T-helper 9 cell (primary cell): ENCODE measurements at regions not wholly inside any gene's neighbourhood (a gene's known extent, or its start where the extent isn't known, plus 50 kb on each side); places are given as distances from the start of the nearest gene placed in this dataset.
"Not testable (repeated sequence)": the region's sequence is repeated elsewhere in the genome, so short reads cannot be mapped to it uniquely, and the experiment has no call there.

ENCODE experiments used
- DNase-seq: peaks from one replicate; pipeline ENCODE4 v3.0.0-alpha.2; 2020

DNA sequence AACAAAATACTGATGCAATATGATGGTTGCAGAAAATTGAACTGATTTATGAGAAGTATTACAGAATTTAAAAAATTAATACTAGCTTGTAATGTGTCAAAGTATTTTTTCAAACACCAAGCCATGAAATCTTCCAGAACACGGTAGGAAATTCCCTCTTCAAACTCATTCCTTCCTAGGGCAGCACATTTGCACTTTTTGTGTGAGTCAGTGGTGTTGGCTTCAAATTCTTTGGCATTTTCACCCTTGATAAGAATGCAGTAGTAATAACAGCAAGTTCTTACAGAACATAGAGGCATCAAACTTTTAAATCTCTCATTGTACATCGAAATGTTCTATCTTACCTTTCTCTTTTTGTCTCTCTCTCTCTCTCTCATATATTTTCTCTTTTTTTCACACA is 191.8 kb downstream of the CGGBP1 start:
- DNase-seq = no peak

GRCh38 chr3:87856126-87856525 is 202.7 kb downstream of the CGGBP1 start:
- DNase-seq = no peak

- DNase-seq = no peak
Measured at GRCh38 chr3:87855616-87856015, 203.2 kb downstream of the CGGBP1 start.

GRCh38 chr3:87855211-87855610 is 203.6 kb downstream of the CGGBP1 start:
- no peak for DNase-seq

DNA sequence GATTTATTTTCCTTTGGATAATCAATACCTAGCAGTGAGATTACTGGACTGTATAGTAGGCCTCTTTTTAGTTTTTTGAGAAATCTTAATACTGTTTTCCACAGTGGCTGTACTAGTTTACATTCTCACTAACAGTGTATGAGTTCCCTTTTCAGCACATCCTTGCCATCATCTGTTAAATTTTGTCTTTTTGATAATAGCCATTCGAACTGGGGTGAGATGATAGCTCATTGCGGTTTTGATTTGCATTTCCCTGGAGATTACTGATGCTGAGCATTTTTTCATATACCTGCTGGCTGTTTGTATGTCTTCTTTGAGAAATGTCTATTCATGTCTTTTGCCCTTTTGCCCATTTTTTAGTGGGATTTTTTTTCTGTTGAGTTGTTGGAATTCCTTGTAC is 210.8 kb downstream of the CGGBP1 start:
- DNase-seq = no peak

- DNase-seq = no peak
Measured at GRCh38 chr3:87837076-87837475, 221.7 kb downstream of the CGGBP1 start.

- DNase-seq = no peak
Measured at GRCh38 chr3:87836026-87836425, 222.8 kb downstream of the CGGBP1 start.

GRCh38 chr3:87835236-87835635 is 223.6 kb downstream of the CGGBP1 start:
- DNase-seq = no peak

- no peak for DNase-seq
Measured at GRCh38 chr3:87834327-87834726, 224.5 kb downstream of the CGGBP1 start.

DNA sequence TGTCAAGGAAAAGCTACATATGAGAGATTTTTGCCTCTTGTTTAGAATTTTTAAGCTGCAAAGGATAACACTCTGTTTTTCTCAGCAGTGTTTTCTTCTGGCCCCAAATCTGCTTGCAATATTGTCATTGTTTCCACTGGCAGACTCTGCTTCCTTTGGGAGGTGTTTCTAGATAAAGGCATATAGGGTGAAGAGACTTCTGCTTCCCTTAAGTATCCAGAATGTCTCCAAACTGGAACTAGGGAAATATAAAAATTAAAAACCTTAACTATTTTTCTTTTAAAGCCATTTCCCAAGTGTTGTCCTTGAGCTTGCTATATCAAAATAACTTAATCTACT is 225.8 kb downstream of the CGGBP1 start:
- DNase-seq = no peak

DNA sequence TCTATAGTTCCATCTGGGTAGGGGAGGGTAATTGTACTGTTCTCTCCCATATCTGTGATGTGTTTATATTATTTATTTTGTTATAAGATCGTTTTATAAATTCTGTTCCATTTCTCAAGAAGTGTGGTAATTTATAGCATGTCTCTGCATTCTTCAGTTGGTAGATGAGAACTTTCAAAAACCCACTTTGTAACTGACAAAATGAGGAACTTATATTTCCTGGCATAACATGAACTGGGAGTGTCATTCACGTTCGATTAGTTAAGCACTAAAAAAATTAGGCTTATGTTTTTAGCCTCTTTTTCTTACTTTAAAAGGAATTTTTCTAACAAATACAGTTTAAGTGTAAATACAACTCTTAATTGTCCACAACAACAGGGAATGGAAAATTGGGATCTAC is 230.8 kb downstream of the CGGBP1 start:
- DNase-seq = no peak

DNA sequence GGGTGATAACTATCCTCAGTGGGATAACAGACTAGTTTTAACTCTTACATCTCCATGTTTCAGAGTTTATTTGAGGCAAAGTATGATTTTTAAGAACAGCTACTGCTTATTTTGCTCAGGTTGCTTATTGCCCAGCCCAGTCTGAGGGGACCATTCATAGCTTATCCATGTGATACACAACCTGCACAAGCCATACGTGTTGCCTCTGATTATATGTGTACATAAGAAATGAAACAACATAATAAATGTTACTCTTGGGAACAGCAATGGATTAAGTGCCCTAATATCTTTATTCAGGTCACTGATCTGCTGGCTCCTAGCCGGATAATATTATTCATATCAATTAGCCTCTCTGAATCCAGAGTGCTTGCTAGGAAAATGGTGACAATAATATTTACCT is 236.2 kb downstream of the CGGBP1 start:
- DNase-seq = no peak

DNA sequence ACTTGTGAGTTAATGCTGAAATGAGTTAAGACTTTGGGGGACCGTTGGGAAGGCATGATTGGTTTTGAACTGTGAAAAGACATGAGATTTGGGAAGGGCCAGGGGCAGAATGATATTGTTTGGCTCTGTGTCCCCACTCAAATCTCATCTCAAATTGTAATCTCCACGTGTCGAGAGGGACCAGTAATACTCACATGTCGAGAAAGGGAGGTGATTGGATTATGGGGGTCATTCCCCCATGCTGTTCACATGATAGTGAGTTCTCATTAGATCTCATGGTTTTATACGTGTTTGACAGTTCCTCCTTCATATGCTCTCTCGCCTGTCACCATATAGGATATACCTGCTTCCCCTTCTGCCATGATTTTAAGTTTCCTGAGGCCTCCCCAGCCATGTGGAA is 245.3 kb downstream of the CGGBP1 start:
- not testable (repeated sequence) for DNase-seq

DNA sequence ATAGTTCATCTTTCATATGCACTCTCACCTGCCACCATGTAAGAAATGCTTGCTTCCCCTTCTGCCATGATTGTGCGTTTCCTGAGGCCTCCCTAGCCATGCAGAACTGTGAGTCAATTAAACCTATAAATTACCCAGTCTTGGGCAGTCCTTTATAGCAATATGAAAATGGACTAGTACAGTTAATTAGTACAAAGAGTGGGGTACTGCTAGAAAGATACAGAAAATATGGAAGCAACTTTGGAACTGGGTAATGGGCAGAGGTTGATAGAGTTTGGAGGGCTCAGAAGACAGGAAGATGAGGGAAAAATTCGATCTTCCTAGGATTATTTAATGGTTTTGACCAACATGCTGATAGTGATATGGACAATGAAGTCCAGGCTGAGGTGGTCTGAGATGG is 246.9 kb downstream of the CGGBP1 start:
- no peak for DNase-seq

DNA sequence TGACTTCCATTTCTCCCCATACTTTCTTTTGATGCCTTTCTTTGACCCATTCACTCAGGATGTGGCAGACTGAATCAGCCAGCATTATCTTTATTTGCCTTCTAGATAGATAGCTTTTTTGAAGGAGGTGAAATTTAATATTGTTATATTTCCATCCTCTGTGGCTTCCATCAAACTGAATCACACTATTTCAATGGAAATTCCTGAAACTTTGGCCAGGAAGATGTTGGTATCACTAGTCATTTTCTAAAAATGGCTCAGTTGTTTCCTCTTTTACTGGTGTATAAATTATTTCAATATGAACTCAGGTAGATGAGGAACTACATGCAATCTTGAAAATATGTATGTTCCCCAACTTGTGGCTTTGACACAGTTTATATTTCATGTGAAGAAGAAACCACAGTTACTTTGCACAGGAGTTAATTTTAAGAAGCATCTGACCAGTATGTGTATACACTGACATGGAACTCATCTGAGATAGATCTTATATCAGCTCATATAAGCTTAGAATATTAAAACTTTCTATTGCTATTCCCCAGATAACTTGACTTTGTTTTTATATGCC is 248.3 kb downstream of the CGGBP1 start:
- no peak for DNase-seq

DNA sequence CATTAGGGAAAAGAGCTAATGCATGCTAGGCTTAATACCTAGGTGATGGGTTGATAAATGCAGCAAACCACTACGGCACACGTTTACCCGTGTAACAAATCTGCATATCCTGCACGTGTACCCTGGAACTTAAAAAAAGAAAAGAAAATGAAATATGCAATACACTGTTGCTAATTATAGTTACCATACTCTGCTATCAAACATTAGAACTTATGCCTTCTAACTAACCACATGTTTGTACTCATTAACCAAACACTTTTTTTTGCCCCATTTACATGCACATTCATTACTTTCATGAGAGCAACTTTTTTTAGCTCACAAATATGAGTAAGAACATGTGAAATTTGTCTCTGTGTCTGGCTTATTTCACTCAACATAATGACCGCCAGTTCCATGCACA is 253.1 kb downstream of the CGGBP1 start:
- no peak for DNase-seq

- no peak for DNase-seq
Measured at GRCh38 chr3:87801409-87801808, 257.4 kb downstream of the CGGBP1 start.

DNA sequence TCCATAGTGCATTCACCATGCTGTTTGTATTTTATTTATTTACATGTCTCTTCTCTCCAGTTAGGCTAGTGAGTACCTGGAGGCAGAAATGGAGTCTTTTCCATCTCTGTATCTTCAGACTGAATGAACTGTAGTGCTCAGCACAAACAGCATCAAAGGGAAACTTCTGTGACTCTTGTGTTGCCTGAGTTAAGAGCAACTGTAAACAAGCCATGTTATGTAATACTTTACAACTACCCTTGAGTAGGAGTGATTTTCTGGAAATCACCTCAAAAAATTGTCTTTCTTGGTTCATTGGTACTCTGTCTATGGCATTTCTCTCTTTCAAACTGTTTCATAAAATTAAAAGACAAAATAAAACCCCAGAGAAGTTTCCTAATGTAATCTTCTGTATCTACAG is 258.3 kb downstream of the CGGBP1 start:
- no peak for DNase-seq

- DNase-seq = no peak
Measured at GRCh38 chr3:87798567-87798947, 260.2 kb downstream of the CGGBP1 start.

GRCh38 chr3:87797872-87798566 is 260.8 kb downstream of the CGGBP1 start:
- DNase-seq = no peak

GRCh38 chr3:87796843-87797185 is 262.0 kb downstream of the CGGBP1 start:
- no peak for DNase-seq

DNA sequence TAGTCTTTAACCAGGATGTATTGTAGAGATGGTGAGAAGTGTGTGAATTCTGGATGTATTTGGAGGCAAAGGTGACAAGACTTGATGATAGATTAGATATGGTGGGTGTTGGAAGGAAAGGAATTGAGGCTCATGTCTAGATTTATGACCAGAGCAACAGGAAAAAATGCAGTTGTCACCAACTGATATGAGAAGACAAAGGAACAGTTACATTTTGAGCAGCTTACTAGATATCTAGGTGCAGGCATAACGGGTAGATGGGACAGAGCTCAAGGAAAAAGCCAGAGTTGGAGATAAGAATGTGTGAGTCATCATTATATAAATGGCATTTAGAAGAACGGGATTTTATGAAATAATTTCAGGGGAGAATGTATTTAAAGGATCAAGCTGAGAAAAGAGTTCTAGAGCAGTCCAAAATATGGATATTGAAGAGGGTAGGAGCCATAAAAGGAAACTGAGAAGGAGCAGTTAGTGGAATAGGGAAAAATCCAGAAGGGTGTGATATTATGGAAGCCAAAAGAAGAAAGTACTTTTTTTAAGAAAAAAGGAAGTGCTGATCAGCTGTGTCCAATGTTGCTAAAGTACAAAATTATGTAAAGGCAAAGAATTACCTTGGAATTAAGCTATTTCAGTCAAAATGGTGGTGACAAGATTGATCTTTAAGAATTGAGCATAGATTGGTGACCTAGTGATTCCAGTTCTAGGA is 262.5 kb downstream of the CGGBP1 start:
- no peak for DNase-seq

DNA sequence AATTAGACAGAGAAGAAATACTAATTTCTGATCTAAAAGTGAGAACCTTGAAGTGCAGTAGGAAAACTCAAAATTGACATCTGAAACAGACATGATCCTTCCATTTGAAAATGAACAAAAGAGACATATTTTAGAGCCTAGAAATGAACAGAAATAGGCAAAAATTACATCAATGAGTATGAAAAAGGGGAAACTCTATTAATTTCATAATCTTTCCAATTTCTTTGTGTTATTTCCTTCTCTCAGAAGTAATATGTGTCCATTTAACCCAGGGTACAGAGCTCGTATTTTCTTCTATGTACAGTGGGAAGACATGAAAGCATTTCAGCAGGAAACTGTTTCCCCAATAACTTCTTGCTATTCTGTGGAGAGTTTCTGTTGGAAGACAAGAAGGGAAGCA is 263.1 kb downstream of the CGGBP1 start:
- no peak for DNase-seq

DNA sequence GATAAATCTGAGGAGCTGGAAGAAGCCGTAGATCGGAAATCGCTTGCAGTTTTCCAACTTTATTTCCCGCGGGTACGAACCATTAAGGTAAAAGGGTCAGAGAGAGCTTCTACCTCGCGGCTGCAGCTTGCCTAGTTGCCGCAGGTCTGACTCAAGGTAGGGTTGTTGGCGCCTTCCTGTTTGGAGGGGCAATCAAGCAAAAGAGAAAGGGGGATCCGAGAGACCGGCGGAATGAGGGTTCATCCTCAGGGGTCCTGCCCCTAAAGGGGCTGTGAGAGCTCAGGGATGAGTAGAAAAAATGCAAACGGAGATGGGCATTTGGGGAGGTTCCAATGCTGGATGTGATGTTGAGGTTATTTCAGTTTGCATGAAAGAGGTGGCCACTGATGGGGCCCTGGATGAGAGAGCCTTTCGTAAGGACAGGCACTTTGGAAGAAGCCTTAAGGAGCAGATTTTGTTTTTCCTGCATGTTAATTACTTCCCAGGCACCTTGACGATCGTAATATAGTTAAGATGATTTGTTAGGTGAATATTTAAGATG is 265.4 kb downstream of the CGGBP1 start:
- no peak for DNase-seq
